ENCODE measurements at regions not wholly inside any gene's neighbourhood (a gene's known extent, or its start where the extent isn't known, plus 50 kb on each side); places are given as distances from the start of the nearest gene placed in this dataset.

GRCh38 chr11:104564921-104565582 is 333.2 kb downstream of the CASP12 start:
- TF ChIP-seq POLR2A (IDR thresholded peaks at IDR 0.05) (no peak), CTCF (IDR thresholded peaks at IDR 0.05) (no peak)
